Astrocyte (in vitro differentiated cells and primary cell): ENCODE measurements at regions not wholly inside any gene's neighbourhood (a gene's known extent, or its start where the extent isn't known, plus 50 kb on each side); places are given as distances from the start of the nearest gene placed in this dataset.

Experiments used
- CTCF ChIP-seq: IDR thresholded peaks from 2 replicates; pipeline ENCODE4 v1.5.1; 2011; ENCODE audit warnings: low read depth, mild to moderate bottlenecking, inconsistent platforms, low read length, moderate library complexity; ENCODE audit not compliant: insufficient read depth
- EZH2 ChIP-seq: IDR thresholded peaks from 2 replicates; pipeline ENCODE4 v1.6.1; 2012; ENCODE audit warnings: mild to moderate bottlenecking, low read length, inconsistent platforms; ENCODE audit not compliant: insufficient read depth

- TF ChIP-seq CTCF: no peak
- no peak for TF ChIP-seq EZH2
These were observed 212.5 kb upstream of the DKK2 start for GRCh38 chr4:107248571-107248970.
